ENCODE measurements at regions not wholly inside any gene's neighbourhood (a gene's known extent, or its start where the extent isn't known, plus 50 kb on each side); places are given as distances from the start of the nearest gene placed in this dataset.

- TF ChIP-seq CTCF (tag by site-specific recombination; IDR thresholded peaks at IDR 0.05) (no peak), MZF1 (tag by site-specific recombination; IDR thresholded peaks at IDR 0.05; ENCODE audit: borderline replicate concordance) (no peak), REST (tag by site-specific recombination; IDR thresholded peaks at IDR 0.05) (no peak), SP3 (tag by site-specific recombination; IDR thresholded peaks at IDR 0.05) (no peak), ZNF292 (tag by site-specific recombination; IDR thresholded peaks at IDR 0.05; ENCODE audit: borderline replicate concordance, low read depth) (no peak), YY1 (tag by site-specific recombination; IDR thresholded peaks at IDR 0.05) (no peak), ZNF501 (tag by site-specific recombination; IDR thresholded peaks at IDR 0.05) (no peak), ZNF548 (tag by site-specific recombination; IDR thresholded peaks at IDR 0.05) (no peak), ZNF280D (tag by site-specific recombination; IDR thresholded peaks at IDR 0.05) (no peak), KLF16 (tag by site-specific recombination; IDR thresholded peaks at IDR 0.05) (no peak), ATF2 (tag by site-specific recombination; IDR thresholded peaks at IDR 0.05; ENCODE audit: low read depth) (no peak), ZNF398 (tag by site-specific recombination; IDR thresholded peaks at IDR 0.05) (no peak), KLF9 (tag by site-specific recombination; IDR thresholded peaks at IDR 0.05; ENCODE audit: low read depth) (no peak), ZNF555 (tag by site-specific recombination; conservative IDR thresholded peaks at IDR 0.05) (no peak)
These were observed 165.3 kb upstream of the PREP start for GRCh38 chr6:105568142-105568541.
